ENCODE measurements at regions not wholly inside any gene's neighbourhood (a gene's known extent, or its start where the extent isn't known, plus 50 kb on each side); places are given as distances from the start of the nearest gene placed in this dataset.

DNA sequence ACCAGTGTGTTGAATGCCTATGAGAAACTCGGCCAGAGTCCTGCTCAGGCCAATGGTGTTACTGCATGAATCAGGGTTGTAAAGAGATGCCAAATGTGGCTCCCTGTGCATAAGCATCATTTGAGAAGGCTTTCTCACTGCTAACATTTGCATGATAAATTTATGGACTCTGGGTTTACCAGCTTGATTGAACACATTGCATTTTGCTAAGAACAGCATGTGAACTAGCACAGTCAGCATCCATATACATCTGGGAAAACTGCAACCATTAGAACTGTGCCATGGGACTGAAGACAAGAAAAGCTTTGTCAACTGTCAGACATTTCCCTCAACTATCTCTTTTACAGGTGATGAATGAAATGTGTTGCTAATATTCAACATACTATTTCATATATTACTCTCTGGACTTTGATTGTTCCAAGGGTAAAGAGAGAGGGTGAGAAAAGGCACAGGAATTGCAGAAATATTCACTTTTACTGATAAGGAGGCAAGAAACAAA lies 1427.4 kb upstream of the ADGRL3 start:
- no peak for TF ChIP-seq POLR2A (IDR thresholded peaks at IDR 0.05)
- TF ChIP-seq, protein P1, sequence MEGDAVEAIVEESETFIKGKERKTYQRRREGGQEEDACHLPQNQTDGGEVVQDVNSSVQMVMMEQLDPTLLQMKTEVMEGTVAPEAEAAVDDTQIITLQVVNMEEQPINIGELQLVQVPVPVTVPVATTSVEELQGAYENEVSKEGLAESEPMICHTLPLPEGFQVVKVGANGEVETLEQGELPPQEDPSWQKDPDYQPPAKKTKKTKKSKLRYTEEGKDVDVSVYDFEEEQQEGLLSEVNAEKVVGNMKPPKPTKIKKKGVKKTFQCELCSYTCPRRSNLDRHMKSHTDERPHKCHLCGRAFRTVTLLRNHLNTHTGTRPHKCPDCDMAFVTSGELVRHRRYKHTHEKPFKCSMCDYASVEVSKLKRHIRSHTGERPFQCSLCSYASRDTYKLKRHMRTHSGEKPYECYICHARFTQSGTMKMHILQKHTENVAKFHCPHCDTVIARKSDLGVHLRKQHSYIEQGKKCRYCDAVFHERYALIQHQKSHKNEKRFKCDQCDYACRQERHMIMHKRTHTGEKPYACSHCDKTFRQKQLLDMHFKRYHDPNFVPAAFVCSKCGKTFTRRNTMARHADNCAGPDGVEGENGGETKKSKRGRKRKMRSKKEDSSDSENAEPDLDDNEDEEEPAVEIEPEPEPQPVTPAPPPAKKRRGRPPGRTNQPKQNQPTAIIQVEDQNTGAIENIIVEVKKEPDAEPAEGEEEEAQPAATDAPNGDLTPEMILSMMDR (IDR thresholded peaks at IDR 0.05), result no peak

Data from Peyer's patch (tissue), 4 donors.